ENCODE measurements at regions not wholly inside any gene's neighbourhood (a gene's known extent, or its start where the extent isn't known, plus 50 kb on each side); places are given as distances from the start of the nearest gene placed in this dataset.

- Histone ChIP-seq H3K36me3 (ENCODE audit: control insufficient read depth, insufficient read depth, low read length) (no peaks in the 10 kb centered on the region), H3K4me1 (peaks cover 51% of the 10 kb centered on the region), H3K27me3 (replicated peaks; ENCODE audit: control insufficient read depth, insufficient read depth, low read length) (no peaks in the 10 kb centered on the region), H3K9me3 (no peaks in the 10 kb centered on the region), H3K4me3 (ENCODE audit: low read depth, low read length) (no peak overlapping the region)
- no peak overlapping the region for H3K27ac Mint-ChIP-seq (ENCODE audit: unreplicated experiment)
- CTCF ChIA-PET, result interaction anchor here (2.5 kb wide), 1 partner anchor 38 kb away, joined by 16 read pairs; no protein-coding TSS in a partner anchor
- BruUV-seq (replicated peaks), result no TSS peak
- H3K4me1 Mint-ChIP-seq (ENCODE audit: low read depth, unreplicated experiment), result peaks cover 48% of the 10 kb centered on the region
- DNase-seq, result no peak
- intact Hi-C loops (cut with micrococcal nuclease; ENCODE audit: unreplicated experiment), result no loop called here
- H3K36me3 Mint-ChIP-seq (ENCODE audit: insufficient read depth, unreplicated experiment), result no peaks in the 10 kb centered on the region
- POLR2A ChIA-PET, result no interaction called here
- TF ChIP-seq CTCF (IDR thresholded peaks at IDR 0.05; ENCODE audit: insufficient read depth in 1 of 2, low read depth in 1 of 2, low read length in 1 of 2, severe bottlenecking in 1 of 2, unreplicated experiment in 1 of 2), result no peak
- H3K9me3 Mint-ChIP-seq (ENCODE audit: unreplicated experiment), result no peaks in the 10 kb centered on the region
- H3K4me3 Mint-ChIP-seq (ENCODE audit: unreplicated experiment), result no peak overlapping the region
- no peaks in the 10 kb centered on the region for H3K27me3 Mint-ChIP-seq (ENCODE audit: insufficient read depth, unreplicated experiment)
Observed at GRCh38 chr1:234536741-234537140, 57.8 kb upstream of the TARBP1 start.

- no peak for DNase-seq
- CTCF ChIA-PET, result interaction anchor here (0.8 kb wide), 1 partner anchor 37 kb away, joined by 3 read pairs; no protein-coding TSS in a partner anchor
- H3K9me3 ChIP-seq, result no peaks in the 10 kb centered on the region
- no TSS peak for BruUV-seq (replicated peaks)
- no peak overlapping the region for H3K4me3 ChIP-seq (ENCODE audit: low read depth, low read length)
- Mint-ChIP-seq H3K36me3 (ENCODE audit: insufficient read depth, unreplicated experiment) (no peaks in the 10 kb centered on the region), H3K27me3 (ENCODE audit: insufficient read depth, unreplicated experiment) (no peaks in the 10 kb centered on the region), H3K9me3 (ENCODE audit: unreplicated experiment) (no peaks in the 10 kb centered on the region), H3K27ac (ENCODE audit: unreplicated experiment) (no peak overlapping the region), H3K4me3 (ENCODE audit: unreplicated experiment) (no peak overlapping the region), H3K4me1 (ENCODE audit: low read depth, unreplicated experiment) (peaks cover 55% of the 10 kb centered on the region)
- intact Hi-C loops (cut with micrococcal nuclease; ENCODE audit: unreplicated experiment), result no loop called here
- H3K27me3 ChIP-seq (replicated peaks; ENCODE audit: control insufficient read depth, insufficient read depth, low read length), result no peaks in the 10 kb centered on the region
- H3K4me1 ChIP-seq, result peaks cover 59% of the 10 kb centered on the region
- H3K36me3 ChIP-seq (ENCODE audit: control insufficient read depth, insufficient read depth, low read length), result no peaks in the 10 kb centered on the region
- no peak for TF ChIP-seq CTCF (IDR thresholded peaks at IDR 0.05; ENCODE audit: insufficient read depth in 1 of 2, low read depth in 1 of 2, low read length in 1 of 2, severe bottlenecking in 1 of 2, unreplicated experiment in 1 of 2)
- POLR2A ChIA-PET, result no interaction called here
Observed at GRCh38 chr1:234535763-234536515, 57.0 kb upstream of the TARBP1 start.

DNA sequence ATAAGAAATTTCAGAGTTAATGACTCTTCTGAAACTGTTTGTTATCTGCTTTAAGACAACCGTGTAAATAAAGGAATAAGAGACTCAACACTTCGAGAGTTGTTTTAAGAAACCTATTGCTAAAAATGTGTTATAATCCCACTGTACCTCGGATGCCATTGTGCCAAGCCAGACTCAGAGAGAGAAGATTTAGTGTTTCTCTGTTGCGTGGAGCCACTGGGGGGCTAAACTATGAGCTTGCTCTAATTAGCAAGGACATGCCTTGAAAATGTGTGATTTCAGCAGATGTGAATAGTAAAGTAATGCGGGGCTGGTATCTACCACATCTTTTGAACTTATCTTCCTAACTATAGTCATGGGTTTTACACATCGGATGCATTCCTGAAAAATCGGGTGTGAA lies 56.2 kb upstream of the TARBP1 start:
- DNase-seq, result no peak
- intact Hi-C loops (cut with micrococcal nuclease; ENCODE audit: unreplicated experiment), result no loop called here
- Histone ChIP-seq H3K4me1 (peaks cover 54% of the 10 kb centered on the region), H3K27me3 (replicated peaks; ENCODE audit: control insufficient read depth, insufficient read depth, low read length) (no peaks in the 10 kb centered on the region), H3K36me3 (ENCODE audit: control insufficient read depth, insufficient read depth, low read length) (no peaks in the 10 kb centered on the region), H3K9me3 (no peaks in the 10 kb centered on the region), H3K4me3 (ENCODE audit: low read depth, low read length) (no peak overlapping the region)
- ChIA-PET CTCF (no interaction called here), POLR2A (interaction anchor here (0.5 kb wide), 1 partner anchor 113 kb away, joined by 4 read pairs; no protein-coding TSS in a partner anchor)
- Mint-ChIP-seq H3K4me1 (ENCODE audit: low read depth, unreplicated experiment) (peaks cover 60% of the 10 kb centered on the region), H3K4me3 (ENCODE audit: unreplicated experiment) (no peak overlapping the region), H3K27ac (ENCODE audit: unreplicated experiment) (peak overlapping the region; percentile 10), H3K27me3 (ENCODE audit: insufficient read depth, unreplicated experiment) (no peaks in the 10 kb centered on the region), H3K36me3 (ENCODE audit: insufficient read depth, unreplicated experiment) (no peaks in the 10 kb centered on the region), H3K9me3 (ENCODE audit: unreplicated experiment) (no peaks in the 10 kb centered on the region)
- BruUV-seq (replicated peaks), result no TSS peak
- TF ChIP-seq CTCF (IDR thresholded peaks at IDR 0.05; ENCODE audit: insufficient read depth in 1 of 2, low read depth in 1 of 2, low read length in 1 of 2, severe bottlenecking in 1 of 2, unreplicated experiment in 1 of 2), result no peak

Data from Caco-2 (cell line).